ENCODE measurements at regions not wholly inside any gene's neighbourhood (a gene's known extent, or its start where the extent isn't known, plus 50 kb on each side); places are given as distances from the start of the nearest gene placed in this dataset.

DNA sequence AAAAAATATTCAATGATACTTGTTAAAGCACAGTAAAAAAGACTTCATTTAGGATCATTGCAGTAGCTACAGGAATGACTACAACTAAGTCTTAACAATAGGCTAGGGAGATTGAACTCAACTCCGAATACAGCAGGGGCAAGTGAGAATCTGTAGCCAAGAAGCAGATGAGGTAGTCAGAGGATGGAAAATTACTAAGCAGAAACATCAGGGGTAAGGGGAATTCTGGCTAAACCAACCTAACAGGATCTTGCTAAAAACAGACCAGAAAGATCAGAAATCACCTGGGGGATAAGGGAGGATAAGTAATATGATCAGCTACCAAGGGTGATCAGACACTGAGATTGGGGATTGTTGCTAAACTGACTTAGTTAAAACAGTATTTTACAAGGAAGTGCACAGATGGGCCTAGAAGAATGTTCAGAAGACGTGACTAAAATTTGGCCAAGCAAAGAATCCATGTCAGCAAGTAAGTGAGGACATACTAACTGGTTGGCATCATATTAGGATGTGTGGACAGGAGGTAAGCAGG lies 217.5 kb downstream of the TENT5A start:
- TF ChIP-seq, protein P1, sequence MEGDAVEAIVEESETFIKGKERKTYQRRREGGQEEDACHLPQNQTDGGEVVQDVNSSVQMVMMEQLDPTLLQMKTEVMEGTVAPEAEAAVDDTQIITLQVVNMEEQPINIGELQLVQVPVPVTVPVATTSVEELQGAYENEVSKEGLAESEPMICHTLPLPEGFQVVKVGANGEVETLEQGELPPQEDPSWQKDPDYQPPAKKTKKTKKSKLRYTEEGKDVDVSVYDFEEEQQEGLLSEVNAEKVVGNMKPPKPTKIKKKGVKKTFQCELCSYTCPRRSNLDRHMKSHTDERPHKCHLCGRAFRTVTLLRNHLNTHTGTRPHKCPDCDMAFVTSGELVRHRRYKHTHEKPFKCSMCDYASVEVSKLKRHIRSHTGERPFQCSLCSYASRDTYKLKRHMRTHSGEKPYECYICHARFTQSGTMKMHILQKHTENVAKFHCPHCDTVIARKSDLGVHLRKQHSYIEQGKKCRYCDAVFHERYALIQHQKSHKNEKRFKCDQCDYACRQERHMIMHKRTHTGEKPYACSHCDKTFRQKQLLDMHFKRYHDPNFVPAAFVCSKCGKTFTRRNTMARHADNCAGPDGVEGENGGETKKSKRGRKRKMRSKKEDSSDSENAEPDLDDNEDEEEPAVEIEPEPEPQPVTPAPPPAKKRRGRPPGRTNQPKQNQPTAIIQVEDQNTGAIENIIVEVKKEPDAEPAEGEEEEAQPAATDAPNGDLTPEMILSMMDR (IDR thresholded peaks at IDR 0.05) = no peak

DNA sequence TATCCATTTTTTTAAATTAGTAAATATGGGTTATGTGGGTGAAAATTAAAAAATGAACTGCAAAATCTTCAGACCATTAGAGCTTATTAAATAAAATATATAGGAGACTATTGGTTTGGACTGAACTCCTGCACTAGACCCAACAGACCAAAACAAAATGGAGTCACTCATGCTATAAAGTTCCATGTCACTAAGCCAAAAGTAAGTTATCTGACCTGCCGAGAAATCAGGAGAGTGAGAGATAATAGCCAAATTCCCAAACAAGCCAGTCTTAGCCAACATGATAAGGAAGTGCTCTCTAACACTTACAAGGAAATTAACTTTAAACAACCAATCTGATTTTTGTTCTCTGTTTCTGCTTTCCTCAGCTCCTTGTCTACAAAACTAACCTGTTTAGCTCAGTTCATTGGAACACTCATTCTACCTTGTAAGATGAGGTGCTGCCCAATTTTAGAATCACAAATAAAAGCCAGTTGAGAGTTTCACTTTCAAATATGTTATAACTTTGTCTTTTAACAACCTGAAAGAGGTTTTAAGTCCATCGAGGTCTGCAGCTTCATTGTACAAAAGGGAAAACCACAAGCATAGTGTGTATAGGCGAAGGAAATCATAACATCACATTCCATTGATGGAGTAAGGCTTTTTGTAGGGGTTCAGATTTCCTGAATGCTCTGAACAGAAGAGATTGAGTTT lies 220.5 kb downstream of the TENT5A start:
- TF ChIP-seq, protein P1 (IDR thresholded peaks at IDR 0.05) = no peak

DNA sequence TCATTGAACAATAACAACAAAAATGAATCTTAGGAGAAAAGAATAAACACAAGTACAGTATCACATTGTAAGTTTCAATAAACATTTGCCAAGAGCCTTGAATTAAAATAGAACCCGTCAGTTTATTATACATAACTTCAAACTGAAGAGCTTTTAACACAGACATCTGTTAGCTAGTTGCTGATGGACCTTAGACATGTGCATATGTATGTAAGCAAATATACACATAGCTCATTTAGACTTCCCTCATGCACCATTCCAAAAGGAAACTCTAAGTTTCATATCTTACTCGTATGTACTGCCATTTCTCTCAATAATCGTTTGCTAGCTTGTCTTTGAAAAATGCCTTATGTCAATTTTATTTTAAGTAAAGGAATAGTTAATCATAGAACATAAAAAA lies 235.0 kb downstream of the TENT5A start:
- TF ChIP-seq, protein P1 (IDR thresholded peaks at IDR 0.05) = no peak

DNA sequence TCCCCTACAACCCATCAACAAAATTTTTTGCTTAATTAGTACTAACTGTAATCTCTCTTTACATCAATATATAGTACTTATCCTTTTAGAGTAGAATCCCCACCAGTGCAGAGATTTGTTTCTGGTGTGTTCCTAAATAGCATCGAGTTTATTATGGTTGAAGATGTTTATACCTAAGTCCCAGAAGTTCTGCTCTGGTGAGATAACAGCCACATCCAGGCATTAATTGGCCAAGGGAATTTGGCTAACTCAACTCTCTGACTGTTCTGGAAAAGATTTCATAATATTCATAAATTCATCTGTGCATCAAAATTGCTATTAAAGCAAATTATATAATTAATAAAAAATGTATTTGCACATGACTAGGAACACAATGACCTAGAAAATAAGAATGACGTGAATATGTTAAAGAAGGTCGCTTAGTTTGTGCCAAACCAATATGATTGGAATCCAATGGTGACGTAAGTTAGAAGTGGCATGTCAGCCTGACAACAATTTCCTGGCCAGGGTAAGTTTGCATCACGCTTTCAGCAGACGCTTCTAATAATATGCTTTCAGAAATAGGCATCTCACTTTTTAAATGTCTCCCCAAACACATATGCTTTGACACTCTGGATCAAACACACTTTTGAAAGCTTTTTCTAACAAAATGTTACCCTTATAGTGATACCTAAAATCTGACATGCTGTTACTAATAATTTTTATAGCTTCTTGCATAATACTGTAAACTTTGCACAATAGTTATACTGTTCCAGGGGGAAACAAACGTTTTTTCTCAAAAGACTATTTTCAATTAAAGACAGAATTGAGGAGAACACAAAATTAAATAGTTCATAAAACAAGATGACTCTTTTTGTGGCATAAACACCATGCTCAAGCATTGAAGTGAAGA lies 236.7 kb downstream of the TENT5A start:
- TF ChIP-seq, protein P1 (IDR thresholded peaks at IDR 0.05) = no peak

DNA sequence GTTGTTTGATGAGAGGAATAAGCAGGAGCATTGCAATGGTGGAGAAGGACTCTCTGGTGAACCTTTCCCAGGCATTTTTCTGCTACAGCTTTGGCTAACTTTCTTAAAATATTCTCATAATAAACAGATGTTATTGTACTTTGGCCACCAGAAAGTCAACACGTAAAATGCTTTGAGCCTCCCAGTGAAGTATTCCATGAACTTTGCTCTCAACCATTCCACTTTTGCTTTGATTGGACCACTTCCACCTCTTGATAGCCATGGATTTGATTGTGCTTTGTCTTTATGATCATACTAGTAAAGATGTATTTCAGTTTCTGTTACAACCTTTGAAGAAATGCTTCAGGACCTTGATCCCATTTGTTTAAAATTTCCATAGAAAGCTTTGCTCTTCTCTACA lies 241.1 kb downstream of the TENT5A start:
- TF ChIP-seq, protein P1 (IDR thresholded peaks at IDR 0.05) = no peak

DNA sequence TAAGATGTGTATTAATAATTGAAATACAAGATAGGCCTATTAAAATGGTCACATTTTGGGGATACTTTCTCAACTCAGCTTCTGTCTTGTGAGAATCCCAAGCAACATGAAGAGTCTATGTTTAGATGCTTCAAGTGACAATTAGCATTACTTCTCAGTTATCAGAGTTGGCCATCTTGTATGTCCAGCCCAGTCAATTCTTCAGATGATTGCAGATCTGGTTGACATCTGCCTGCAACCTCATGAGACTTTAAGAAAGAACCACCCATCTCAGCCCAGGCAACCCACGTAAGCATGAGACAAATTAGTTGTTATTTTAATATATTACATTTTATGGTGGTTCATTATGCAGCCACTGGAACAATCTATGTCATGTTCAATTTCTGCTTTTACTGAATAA lies 256.5 kb downstream of the TENT5A start:
- TF ChIP-seq, protein P1 (IDR thresholded peaks at IDR 0.05) = no peak

DNA sequence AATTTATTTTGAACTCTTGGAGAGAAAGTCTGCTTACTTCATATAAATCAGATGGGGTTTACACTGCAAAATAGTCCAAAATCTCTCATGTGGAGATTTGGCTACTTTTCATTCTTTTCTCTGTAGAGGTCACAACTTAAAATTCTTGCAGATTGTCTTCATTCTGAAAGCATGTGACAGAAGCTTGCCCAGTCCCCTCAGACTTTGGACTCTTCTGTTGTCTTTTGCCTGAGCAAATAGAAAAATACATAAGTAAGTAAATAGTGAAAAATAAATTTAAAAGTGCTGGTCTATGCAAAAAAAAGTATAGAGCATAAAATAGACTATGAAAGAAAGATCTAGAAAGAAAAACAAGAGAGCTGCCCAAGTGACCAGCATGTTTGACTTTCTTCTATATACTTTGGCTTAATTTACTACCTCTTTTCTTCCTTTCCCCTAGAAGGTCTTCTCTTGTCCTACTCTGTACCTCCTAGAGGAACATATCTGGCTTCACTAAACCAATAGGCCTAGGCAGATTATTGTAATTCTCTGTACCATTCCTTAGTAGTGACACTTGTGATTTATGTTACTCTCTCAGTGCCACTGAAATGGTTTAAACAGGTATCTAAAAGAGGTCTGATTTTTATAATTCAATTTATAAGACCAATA lies 260.9 kb downstream of the TENT5A start:
- TF ChIP-seq, protein P1 (IDR thresholded peaks at IDR 0.05) = no peak
